B cell (primary cell): ENCODE measurements at regions not wholly inside any gene's neighbourhood (a gene's known extent, or its start where the extent isn't known, plus 50 kb on each side); places are given as distances from the start of the nearest gene placed in this dataset.

Experiments used
- CTCF ChIP-seq: fragments of 200-600 bp; IDR thresholded peaks from one replicate; pipeline ENCODE4 v1.8.0; 2022; ENCODE audit warnings: antibody characterized with exemption, mild to moderate bottlenecking
- EZH2 ChIP-seq: IDR thresholded peaks from 2 replicates; pipeline ENCODE4 v1.6.1; 2012; ENCODE audit warnings: borderline replicate concordance, low read depth, mild to moderate bottlenecking, moderate library complexity, low read length; ENCODE audit not compliant: insufficient read depth, poor library complexity, severe bottlenecking

- TF ChIP-seq EZH2 (no peak), CTCF (no peak)
These were observed 112.0 kb downstream of the CHST1 start for GRCh38 chr11:45553383-45553936.
